ENCODE measurements at regions not wholly inside any gene's neighbourhood (a gene's known extent, or its start where the extent isn't known, plus 50 kb on each side); places are given as distances from the start of the nearest gene placed in this dataset.

DNA sequence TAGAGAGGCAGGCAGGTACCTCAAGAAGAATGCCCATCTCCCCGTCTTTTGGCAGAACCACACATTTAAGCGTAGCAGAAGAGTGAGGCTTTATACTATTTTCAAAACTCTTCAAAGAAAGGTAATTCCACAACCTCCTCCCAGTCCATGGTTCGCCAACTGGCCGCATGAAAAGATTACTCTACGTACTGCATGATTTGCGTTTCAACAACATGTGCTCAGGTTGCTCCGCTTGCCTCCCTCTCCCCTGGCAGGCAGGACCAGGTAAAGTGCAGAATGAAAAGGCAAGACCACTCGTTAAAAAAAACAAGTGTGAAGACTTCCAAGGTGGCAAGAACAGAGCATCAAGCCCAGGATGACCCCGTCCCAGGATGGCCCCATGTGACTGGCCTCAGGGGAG is 143.7 kb downstream of the SP3 start:
- TF ChIP-seq POLR2A (IDR thresholded peaks at IDR 0.05; ENCODE audit: low read depth, low read length) (no peak), POU2F2 (IDR thresholded peaks at IDR 0.05; ENCODE audit: low read depth, low read length) (no peak), POLR2AphosphoS5 (IDR thresholded peaks at IDR 0.05; ENCODE audit: low read depth, low read length) (no peak), TAF1 (IDR thresholded peaks at IDR 0.05; ENCODE audit: low read depth, low read length) (no peak), SPI1 (IDR thresholded peaks at IDR 0.05; ENCODE audit: low read depth, low read length) (no peak), PAX5 (IDR thresholded peaks at IDR 0.05; ENCODE audit: insufficient read depth, low read length, severe bottlenecking) (no peak)

All from GM12891 (cell line).